HCT116 (cell line): ENCODE measurements at regions not wholly inside any gene's neighbourhood (a gene's known extent, or its start where the extent isn't known, plus 50 kb on each side); places are given as distances from the start of the nearest gene placed in this dataset.

ENCODE experiments used
- ATAC-seq: fragments of 200-7000 bp; cut with Tn5 transposase; 2 replicates; pipeline ENCODE4 v1.9.1; 2020; ENCODE audit warnings: mild to moderate bottlenecking, moderate library complexity
- BruUV-seq: library from RNA; stranded (reverse); fragments of 400-500 nt; replicated peaks from 2 replicates; lab custom pipeline; 2021; lab: Mats Ljungman, UMichigan
- CTCF ChIA-PET: fragments of 300-600 bp; sonication (Branson Sonifier 250); formaldehyde crosslinking; loops from one replicate; lab custom pipeline; 2021; ENCODE audit warnings: antibody characterized with exemption; lab: Charles Lee
- POLR2A ChIA-PET: fragments of 300-600, 350-600 bp; sonication (Branson Sonifier 250); formaldehyde crosslinking; loops from one replicate; lab custom pipeline; 2021; ENCODE audit warnings: antibody characterized with exemption; lab: Charles Lee
- RAD21 ChIA-PET, 2 experiments: fragments of 300-600 bp; sonication (Branson Sonifier 250); formaldehyde crosslinking; loops; one replicate each; lab custom pipeline; 2023; ENCODE audit warnings: low total read pairs in 2 of 2; ENCODE audit not compliant: uncharacterized antibody in 2 of 2, unreplicated experiment in 2 of 2, low non-redundant PET in 1 of 2; lab: Charles Lee
- DNase-seq: peaks from one replicate; pipeline ENCODE4 v3.0.0-alpha.2; 2010; ENCODE audit warnings: low read depth, low spot score
- H2AFZ ChIP-seq: fragments of 200-600 bp; shearing (Covaris generic), sonication (generic); 2 replicates; pipeline ENCODE4 v1.6.1; 2017; ENCODE audit warnings: low read depth, mixed run types, mixed read lengths, antibody characterized with exemption, low read length; ENCODE audit not compliant: poor library complexity, severe bottlenecking
- H3K27ac ChIP-seq: 2 replicates; pipeline ENCODE4 v1.5.1; 2012; ENCODE audit warnings: low read depth, low read length
- H3K27me3 ChIP-seq: fragments of 200-600 bp; sonication (generic); 2 replicates; pipeline ENCODE4 v1.6.1; 2016; ENCODE audit warnings: mixed run types, low read length, mixed read lengths; ENCODE audit not compliant: insufficient read depth
- H3K36me3 ChIP-seq, 2 experiments: fragments of 200-500 bp in 1 of 2; fragments of 200-600 bp in 1 of 2; sonication (Bioruptor generic) in 1 of 2; sonication (generic) in 1 of 2; 2 replicates each; pipeline versions ENCODE4 v1.5.1 to v1.6.1; 2014 to 2016; ENCODE audit warnings: low read length in 2 of 2, inconsistent platforms in 1 of 2, mixed read lengths in 1 of 2, mixed run types in 1 of 2; ENCODE audit not compliant: insufficient read depth in 2 of 2, control insufficient read depth in 1 of 2
- H3K4me1 ChIP-seq, 2 experiments: fragments of 200-600 bp in 1 of 2; sonication (generic) in 1 of 2; 2 replicates each; pipeline versions ENCODE4 v1.5.1 to v1.6.1; 2012 to 2017; ENCODE audit warnings: low read length in 2 of 2, inconsistent platforms in 1 of 2, mild to moderate bottlenecking in 1 of 2, mixed read lengths in 1 of 2, mixed run types in 1 of 2, moderate library complexity in 1 of 2; ENCODE audit not compliant: insufficient read depth in 2 of 2, control insufficient read depth in 1 of 2
- H3K4me2 ChIP-seq: fragments of 200-600 bp; sonication (generic); 2 replicates; pipeline ENCODE4 v1.6.1; 2017; ENCODE audit warnings: mixed run types, low read length, mixed read lengths
- H3K4me3 ChIP-seq, 2 experiments: fragments of 200-600 bp in 1 of 2; sonication (generic) in 1 of 2; replicated peaks in 1 of 2; 2 replicates each; pipeline ENCODE4 v1.5.1; 2011 to 2016; ENCODE audit warnings: low read length in 2 of 2, control low read depth in 1 of 2, low read depth in 1 of 2, mild to moderate bottlenecking in 1 of 2, mixed read lengths in 1 of 2, mixed run types in 1 of 2
- H3K79me2 ChIP-seq: fragments of 200-600 bp; sonication (generic); 2 replicates; pipeline ENCODE4 v1.6.1; 2017; ENCODE audit warnings: mild to moderate bottlenecking, mixed run types, low read length, moderate library complexity, mixed read lengths; ENCODE audit not compliant: insufficient read depth
- H3K9ac ChIP-seq: fragments of 200-600 bp; sonication (generic); 2 replicates; pipeline ENCODE4 v1.6.1; 2016; ENCODE audit warnings: low read length, mixed read lengths
- H3K9me2 ChIP-seq: fragments of 200-600 bp; sonication (generic), shearing (Covaris generic); 2 replicates; pipeline ENCODE4 v1.6.1; 2017; ENCODE audit warnings: mixed run types, mild to moderate bottlenecking, moderate library complexity; ENCODE audit not compliant: insufficient read depth
- H3K9me3 ChIP-seq, 2 experiments: fragments of 200-500 bp in 1 of 2; fragments of 200-600 bp in 1 of 2; sonication (Bioruptor generic) in 1 of 2; sonication (generic) in 1 of 2; 2 replicates each; pipeline ENCODE4 v1.6.1; 2014 to 2017; ENCODE audit warnings: low read length in 2 of 2, mixed read lengths in 2 of 2, inconsistent platforms in 1 of 2, low read depth in 1 of 2, mild to moderate bottlenecking in 1 of 2, mixed run types in 1 of 2, moderate library complexity in 1 of 2; ENCODE audit not compliant: control insufficient read depth in 1 of 2, insufficient read depth in 1 of 2
- H4K20me1 ChIP-seq: fragments of 200-600 bp; sonication (generic), shearing (Covaris generic); 2 replicates; pipeline ENCODE4 v1.6.1; 2017; ENCODE audit warnings: mixed run types, mild to moderate bottlenecking, moderate library complexity; ENCODE audit not compliant: insufficient read depth
- CEBPB ChIP-seq: IDR thresholded peaks from 2 replicates; pipeline ENCODE4 v1.6.1; 2012; ENCODE audit warnings: low read depth
- EGR1 ChIP-seq: IDR thresholded peaks from 2 replicates; pipeline ENCODE4 v1.6.1; 2012; ENCODE audit warnings: low read depth
- ELF1 ChIP-seq: IDR thresholded peaks from 2 replicates; pipeline ENCODE4 v1.6.1; 2012; ENCODE audit warnings: low read depth, borderline replicate concordance
- EZH2 ChIP-seq: fragments of 200-600 bp; sonication (generic); IDR thresholded peaks from 2 replicates; pipeline ENCODE4 v1.6.1; 2017; ENCODE audit warnings: antibody characterized with exemption, mixed run types
- EZH2phosphoT487 ChIP-seq: fragments of 200-600 bp; IDR thresholded peaks from 2 replicates; pipeline ENCODE4 v1.6.1; 2018; ENCODE audit warnings: antibody characterized with exemption, borderline replicate concordance
- FOSL1 ChIP-seq: IDR thresholded peaks from 2 replicates; pipeline ENCODE4 v1.6.1; 2012; ENCODE audit warnings: low read depth
- JUND ChIP-seq: IDR thresholded peaks from 2 replicates; pipeline ENCODE4 v1.6.1; 2012
- POLR2A ChIP-seq: IDR thresholded peaks from 2 replicates; pipeline ENCODE4 v1.7.0; 2011; ENCODE audit warnings: borderline replicate concordance; ENCODE audit not compliant: insufficient read depth, insufficient read length; ENCODE audit errors: extremely low read depth
- RAD21 ChIP-seq: IDR thresholded peaks from 2 replicates; pipeline ENCODE4 v1.6.1; 2012; ENCODE audit warnings: low read depth, mild to moderate bottlenecking
- SIN3A ChIP-seq: IDR thresholded peaks from 2 replicates; pipeline ENCODE4 v1.6.1; 2012; ENCODE audit warnings: low read depth
- SP1 ChIP-seq: IDR thresholded peaks from 2 replicates; pipeline ENCODE4 v1.6.1; 2012; ENCODE audit warnings: low read depth
- TCF7L2 ChIP-seq: IDR thresholded peaks from 2 replicates; pipeline ENCODE4 v1.7.0; 2011; ENCODE audit warnings: borderline replicate concordance, inconsistent platforms; ENCODE audit not compliant: insufficient read depth, insufficient read length; ENCODE audit errors: extremely low read depth
- ZFX ChIP-seq: fragments of 450-650 bp; IDR thresholded peaks from 2 replicates; pipeline ENCODE4 v1.6.1; 2017
- ZNF274 ChIP-seq: fragments of 200-500 bp; sonication (Bioruptor generic); IDR thresholded peaks from 2 replicates; pipeline ENCODE4 v1.6.1; 2014; ENCODE audit warnings: mild to moderate bottlenecking, low read depth, low read length, inconsistent platforms
- intact Hi-C: fragments of 100-400 bp; cut with micrococcal nuclease; formaldehyde crosslinking; loops from 2 replicates; pipeline ENCODE4 v1.10.0; 2022
- TF ChIP-seq, protein P1 (sequence below): IDR thresholded peaks from 2 replicates; pipeline ENCODE4 v1.6.1; 2012; ENCODE audit warnings: low read depth
- TF ChIP-seq, protein P2 (sequence below): IDR thresholded peaks from 2 replicates; pipeline ENCODE4 v1.6.1; 2012
- TF ChIP-seq, protein P3 (sequence below): IDR thresholded peaks from 2 replicates; pipeline ENCODE4 v1.6.1; 2012
- TF ChIP-seq, protein P4 (sequence below): IDR thresholded peaks from 2 replicates; pipeline ENCODE4 v1.6.1; 2011; ENCODE audit warnings: mild to moderate bottlenecking, low read length, moderate library complexity; ENCODE audit not compliant: insufficient replicate concordance; ENCODE audit errors: extremely low read depth

DNA sequence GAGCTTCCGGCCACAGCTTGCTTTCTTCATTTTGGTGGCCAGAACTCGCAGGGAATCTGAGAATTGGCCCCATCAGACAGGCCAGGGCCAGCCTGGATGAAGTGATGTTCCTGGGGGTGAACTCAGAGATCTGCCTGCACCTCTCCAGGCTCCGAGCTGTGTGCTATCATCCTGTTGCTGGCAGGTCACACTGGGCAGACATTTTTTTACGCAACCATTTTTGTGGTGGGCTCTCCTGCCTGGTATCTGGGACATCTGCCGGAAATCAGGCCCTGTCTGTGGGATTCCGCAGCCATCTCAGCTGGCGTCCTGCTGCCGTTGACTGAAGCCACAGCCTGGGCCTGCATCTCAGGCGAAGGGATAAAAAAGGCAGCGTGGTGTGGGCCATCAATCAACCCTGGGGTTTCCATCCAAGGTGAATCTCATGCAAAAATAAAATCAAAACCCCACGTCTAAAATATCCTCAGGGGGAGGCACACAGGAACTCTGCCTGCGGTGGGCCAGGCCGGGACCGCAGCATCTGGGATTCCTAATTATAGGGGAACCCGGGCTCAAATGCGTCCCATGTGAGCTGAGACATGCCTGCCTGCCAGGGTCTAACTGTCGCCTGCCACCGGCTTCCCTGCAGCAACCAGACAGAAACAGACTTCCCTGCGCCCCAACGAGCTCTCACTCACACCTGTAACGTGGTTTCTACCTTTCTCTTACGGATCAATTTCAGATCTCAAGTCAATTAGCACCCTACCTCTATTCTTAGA is 174.3 kb downstream of the SYK start:
- intact Hi-C loops = no loop called here

More for the DNA sequence above, 174.3 kb downstream of the SYK start:
- Histone ChIP-seq H3K9me2 (no peaks in the 10 kb centered on the region), H3K27me3 (no peaks in the 10 kb centered on the region), H2AFZ (no peak overlapping the region), H3K27ac (no peak overlapping the region), H3K4me3 (no peak overlapping the region), H3K79me2 (no peaks in the 10 kb centered on the region), H3K36me3 (no peaks in the 10 kb centered on the region), H3K4me2 (no peak overlapping the region), H3K4me1 (peaks cover 0 to 7% of the 10 kb centered on the region in 2 experiments; a peak in 1 of 4 replicates), H3K9me3 (no peaks in the 10 kb centered on the region), H3K9ac (no peak overlapping the region), H4K20me1 (no peaks in the 10 kb centered on the region)
- no peak for DNase-seq
- ChIA-PET POLR2A (no interaction called here), CTCF (no interaction called here), RAD21 (no interaction called here)
- ATAC-seq = no peak
- BruUV-seq = no TSS peak
- TF ChIP-seq TCF7L2 (no peak), POLR2A (no peak), EZH2phosphoT487 (no peak), ELF1 (no peak), EGR1 (no peak), SIN3A (no peak), FOSL1 (no peak), CEBPB (no peak), ZNF274 (no peak), SP1 (no peak), EZH2 (no peak), ZFX (no peak), RAD21 (no peak), JUND (no peak)
- TF ChIP-seq, protein P1, sequence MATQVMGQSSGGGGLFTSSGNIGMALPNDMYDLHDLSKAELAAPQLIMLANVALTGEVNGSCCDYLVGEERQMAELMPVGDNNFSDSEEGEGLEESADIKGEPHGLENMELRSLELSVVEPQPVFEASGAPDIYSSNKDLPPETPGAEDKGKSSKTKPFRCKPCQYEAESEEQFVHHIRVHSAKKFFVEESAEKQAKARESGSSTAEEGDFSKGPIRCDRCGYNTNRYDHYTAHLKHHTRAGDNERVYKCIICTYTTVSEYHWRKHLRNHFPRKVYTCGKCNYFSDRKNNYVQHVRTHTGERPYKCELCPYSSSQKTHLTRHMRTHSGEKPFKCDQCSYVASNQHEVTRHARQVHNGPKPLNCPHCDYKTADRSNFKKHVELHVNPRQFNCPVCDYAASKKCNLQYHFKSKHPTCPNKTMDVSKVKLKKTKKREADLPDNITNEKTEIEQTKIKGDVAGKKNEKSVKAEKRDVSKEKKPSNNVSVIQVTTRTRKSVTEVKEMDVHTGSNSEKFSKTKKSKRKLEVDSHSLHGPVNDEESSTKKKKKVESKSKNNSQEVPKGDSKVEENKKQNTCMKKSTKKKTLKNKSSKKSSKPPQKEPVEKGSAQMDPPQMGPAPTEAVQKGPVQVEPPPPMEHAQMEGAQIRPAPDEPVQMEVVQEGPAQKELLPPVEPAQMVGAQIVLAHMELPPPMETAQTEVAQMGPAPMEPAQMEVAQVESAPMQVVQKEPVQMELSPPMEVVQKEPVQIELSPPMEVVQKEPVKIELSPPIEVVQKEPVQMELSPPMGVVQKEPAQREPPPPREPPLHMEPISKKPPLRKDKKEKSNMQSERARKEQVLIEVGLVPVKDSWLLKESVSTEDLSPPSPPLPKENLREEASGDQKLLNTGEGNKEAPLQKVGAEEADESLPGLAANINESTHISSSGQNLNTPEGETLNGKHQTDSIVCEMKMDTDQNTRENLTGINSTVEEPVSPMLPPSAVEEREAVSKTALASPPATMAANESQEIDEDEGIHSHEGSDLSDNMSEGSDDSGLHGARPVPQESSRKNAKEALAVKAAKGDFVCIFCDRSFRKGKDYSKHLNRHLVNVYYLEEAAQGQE = no peak
- TF ChIP-seq, protein P2, sequence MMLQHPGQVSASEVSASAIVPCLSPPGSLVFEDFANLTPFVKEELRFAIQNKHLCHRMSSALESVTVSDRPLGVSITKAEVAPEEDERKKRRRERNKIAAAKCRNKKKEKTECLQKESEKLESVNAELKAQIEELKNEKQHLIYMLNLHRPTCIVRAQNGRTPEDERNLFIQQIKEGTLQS = no peak
- TF ChIP-seq, protein P3, sequence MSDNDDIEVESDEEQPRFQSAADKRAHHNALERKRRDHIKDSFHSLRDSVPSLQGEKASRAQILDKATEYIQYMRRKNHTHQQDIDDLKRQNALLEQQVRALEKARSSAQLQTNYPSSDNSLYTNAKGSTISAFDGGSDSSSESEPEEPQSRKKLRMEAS = no peak
- TF ChIP-seq, protein P4, sequence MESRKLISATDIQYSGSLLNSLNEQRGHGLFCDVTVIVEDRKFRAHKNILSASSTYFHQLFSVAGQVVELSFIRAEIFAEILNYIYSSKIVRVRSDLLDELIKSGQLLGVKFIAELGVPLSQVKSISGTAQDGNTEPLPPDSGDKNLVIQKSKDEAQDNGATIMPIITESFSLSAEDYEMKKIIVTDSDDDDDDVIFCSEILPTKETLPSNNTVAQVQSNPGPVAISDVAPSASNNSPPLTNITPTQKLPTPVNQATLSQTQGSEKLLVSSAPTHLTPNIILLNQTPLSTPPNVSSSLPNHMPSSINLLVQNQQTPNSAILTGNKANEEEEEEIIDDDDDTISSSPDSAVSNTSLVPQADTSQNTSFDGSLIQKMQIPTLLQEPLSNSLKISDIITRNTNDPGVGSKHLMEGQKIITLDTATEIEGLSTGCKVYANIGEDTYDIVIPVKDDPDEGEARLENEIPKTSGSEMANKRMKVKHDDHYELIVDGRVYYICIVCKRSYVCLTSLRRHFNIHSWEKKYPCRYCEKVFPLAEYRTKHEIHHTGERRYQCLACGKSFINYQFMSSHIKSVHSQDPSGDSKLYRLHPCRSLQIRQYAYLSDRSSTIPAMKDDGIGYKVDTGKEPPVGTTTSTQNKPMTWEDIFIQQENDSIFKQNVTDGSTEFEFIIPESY = no peak
